HEK293T (cell line): ENCODE measurements at regions not wholly inside any gene's neighbourhood (a gene's known extent, or its start where the extent isn't known, plus 50 kb on each side); places are given as distances from the start of the nearest gene placed in this dataset.

Experiments used
- BHLHE40 ChIP-seq: fragments of 450-650 bp; IDR thresholded peaks from 2 replicates; pipeline ENCODE4 v1.6.1; 2016; ENCODE audit warnings: mild to moderate bottlenecking, moderate library complexity, borderline replicate concordance
- ELF4 ChIP-seq: fragments of 450-650 bp; IDR thresholded peaks from 2 replicates; pipeline ENCODE4 v1.6.1; 2017; ENCODE audit warnings: antibody characterized with exemption
- FOXA1 ChIP-seq: fragments of 450-650 bp; IDR thresholded peaks from 2 replicates; pipeline ENCODE4 v1.6.1; 2016; ENCODE audit warnings: mild to moderate bottlenecking
- FOXK2 ChIP-seq: fragments of 450-650 bp; IDR thresholded peaks from 2 replicates; pipeline ENCODE4 v1.6.1; 2016; ENCODE audit warnings: mild to moderate bottlenecking
- HDGF ChIP-seq: fragments of 450-650 bp; IDR thresholded peaks from 2 replicates; pipeline ENCODE4 v1.6.1; 2017; ENCODE audit warnings: antibody characterized with exemption, borderline replicate concordance
- L3MBTL2 ChIP-seq: fragments of 450-650 bp; conservative IDR thresholded peaks from 2 replicates; pipeline ENCODE4 v1.6.1; 2016; ENCODE audit warnings: mild to moderate bottlenecking
- LEF1 ChIP-seq: fragments of 450-650 bp; IDR thresholded peaks from 2 replicates; pipeline ENCODE4 v1.6.1; 2017; ENCODE audit warnings: mild to moderate bottlenecking, borderline replicate concordance
- NFRKB ChIP-seq: fragments of 450-650 bp; IDR thresholded peaks from 2 replicates; pipeline ENCODE4 v1.6.1; 2016; ENCODE audit warnings: mild to moderate bottlenecking, moderate library complexity
- PKNOX1 ChIP-seq: fragments of 450-650 bp; IDR thresholded peaks from 2 replicates; pipeline ENCODE4 v1.6.1; 2016
- SP1 ChIP-seq: fragments of 450-650 bp; IDR thresholded peaks from 2 replicates; pipeline ENCODE4 v1.6.1; 2017
- SUZ12 ChIP-seq: fragments of 450-650 bp; IDR thresholded peaks from 2 replicates; pipeline ENCODE4 v1.6.1; 2016; ENCODE audit warnings: mild to moderate bottlenecking
- ZNF384 ChIP-seq: fragments of 450-650 bp; IDR thresholded peaks from 2 replicates; pipeline ENCODE4 v1.6.1; 2016

- TF ChIP-seq L3MBTL2 (no peak), SP1 (no peak), ZNF384 (no peak), FOXK2 (no peak), BHLHE40 (no peak), SUZ12 (no peak), ELF4 (no peak), LEF1 (no peak), PKNOX1 (no peak), NFRKB (no peak), FOXA1 (no peak), HDGF (no peak)
Measured at GRCh38 chr12:108009442-108010070, 119.5 kb upstream of the WSCD2 start.
